GM23338 (cell line): ENCODE measurements at regions not wholly inside any gene's neighbourhood (a gene's known extent, or its start where the extent isn't known, plus 50 kb on each side); places are given as distances from the start of the nearest gene placed in this dataset.

Source experiments
- ATAC-seq: fragments of 200-7000 bp; cut with Tn5 transposase; 3 replicates; pipeline ENCODE4 v1.9.1; 2020
- DNase-seq: peaks from one replicate; pipeline ENCODE4 v3.0.0-alpha.2; 2015; ENCODE audit warnings: low spot score
- H2AFZ ChIP-seq: fragments of 200-600 bp; sonication (generic); 2 replicates; pipeline ENCODE4 v1.8.0; 2016; ENCODE audit warnings: antibody characterized with exemption, mild to moderate bottlenecking, moderate library complexity
- H3F3A ChIP-seq: fragments of 200-600 bp; sonication (generic); replicated peaks from 2 replicates; pipeline ENCODE4 v1.8.0; 2017; ENCODE audit warnings: antibody characterized with exemption, mixed run types, low read depth
- H3K27ac ChIP-seq: fragments of 200-600 bp; sonication (generic); 2 replicates; pipeline ENCODE4 v1.6.1; 2016; ENCODE audit warnings: low read depth
- H3K27me3 ChIP-seq: fragments of 200-600 bp; sonication (generic); 2 replicates; pipeline ENCODE4 v1.8.0; 2016; ENCODE audit warnings: mild to moderate bottlenecking, mixed run types, moderate library complexity; ENCODE audit not compliant: insufficient read depth
- H3K36me3 ChIP-seq: fragments of 200-600 bp; sonication (generic); 2 replicates; pipeline ENCODE4 v1.8.0; 2016; ENCODE audit warnings: mild to moderate bottlenecking; ENCODE audit not compliant: insufficient read depth
- H3K4me1 ChIP-seq: fragments of 200-600 bp; sonication (generic); 2 replicates; pipeline ENCODE4 v1.8.0; 2016; ENCODE audit warnings: mild to moderate bottlenecking, moderate library complexity; ENCODE audit not compliant: insufficient read depth
- H3K4me2 ChIP-seq: fragments of 200-600 bp; sonication (generic); 2 replicates; pipeline ENCODE4 v1.7.1; 2017; ENCODE audit warnings: mixed run types
- H3K4me3 ChIP-seq: fragments of 200-600 bp; sonication (generic); 2 replicates; pipeline ENCODE4 v1.6.1; 2016; ENCODE audit warnings: mixed run types
- H3K79me2 ChIP-seq: fragments of 200-600 bp; sonication (generic); replicated peaks from 2 replicates; pipeline ENCODE4 v1.8.0; 2017; ENCODE audit warnings: mild to moderate bottlenecking; ENCODE audit not compliant: insufficient read depth
- H3K9me2 ChIP-seq: fragments of 200-600 bp; sonication (generic); 2 replicates; pipeline ENCODE4 v1.8.0; 2017; ENCODE audit not compliant: insufficient read depth
- H4K20me1 ChIP-seq: fragments of 200-600 bp; sonication (generic); replicated peaks from 2 replicates; pipeline ENCODE4 v1.8.0; 2017; ENCODE audit warnings: mild to moderate bottlenecking; ENCODE audit not compliant: insufficient read depth
- H3K27ac Mint-ChIP-seq: 2 replicates; pipeline ENCODE4 v1.8.0; 2020; ENCODE audit warnings: inconsistent platforms, mild to moderate bottlenecking, moderate library complexity, mixed read lengths
- H3K27me3 Mint-ChIP-seq: 3 replicates; pipeline ENCODE4 v1.8.0; 2022; ENCODE audit warnings: low read depth, mild to moderate bottlenecking, moderate library complexity, mixed read lengths, inconsistent platforms; ENCODE audit not compliant: insufficient read depth, poor library complexity
- H3K36me3 Mint-ChIP-seq: 3 replicates; pipeline ENCODE4 v1.8.0; 2021; ENCODE audit warnings: low read depth, mild to moderate bottlenecking, inconsistent platforms, moderate library complexity, mixed read lengths
- H3K4me1 Mint-ChIP-seq: 3 replicates; pipeline ENCODE4 v1.8.0; 2020; ENCODE audit warnings: mild to moderate bottlenecking, inconsistent platforms, mixed read lengths
- H3K4me3 Mint-ChIP-seq: 3 replicates; pipeline ENCODE4 v1.8.0; 2021; ENCODE audit warnings: moderate library complexity, mild to moderate bottlenecking, inconsistent platforms, mixed read lengths
- H3K9me3 Mint-ChIP-seq: 3 replicates; pipeline ENCODE4 v1.8.0; 2020; ENCODE audit warnings: moderate library complexity, mild to moderate bottlenecking, inconsistent platforms, mixed read lengths
- CREB1 ChIP-seq: fragments of 250-450 bp; sonication (Bioruptor Pico); IDR thresholded peaks from 2 replicates; pipeline ENCODE4 v1.5.0; 2020; ENCODE audit warnings: low read depth, mild to moderate bottlenecking, moderate library complexity
- CTCF ChIP-seq, 2 experiments: fragments of 200-600 bp in 1 of 2; sonication (generic) in 1 of 2; conservative IDR thresholded peaks; 2 replicates each; pipeline versions ENCODE4 v1.5.1 to v1.6.1; 2016 to 2017; ENCODE audit warnings: antibody characterized with exemption in 2 of 2, low read depth in 2 of 2, mild to moderate bottlenecking in 2 of 2, moderate library complexity in 1 of 2
- ETS1 ChIP-seq: IDR thresholded peaks from 2 replicates; pipeline ENCODE4 v1.6.1; 2016; ENCODE audit warnings: antibody characterized with exemption
- EZH2 ChIP-seq: fragments of 200-600 bp; sonication (generic); IDR thresholded peaks from one replicate; pipeline ENCODE4 v1.8.0; 2017; ENCODE audit warnings: antibody characterized with exemption, mild to moderate bottlenecking, low read depth; ENCODE audit not compliant: unreplicated experiment
- EZH2phosphoT487 ChIP-seq: fragments of 200-600 bp; sonication (generic); IDR thresholded peaks from one replicate; pipeline ENCODE4 v1.8.1; 2018; ENCODE audit warnings: antibody characterized with exemption; ENCODE audit not compliant: unreplicated experiment
- JUNB ChIP-seq: IDR thresholded peaks from one replicate; pipeline ENCODE4 v1.6.1; 2016; ENCODE audit warnings: antibody characterized with exemption; ENCODE audit not compliant: unreplicated experiment
- NANOG ChIP-seq: IDR thresholded peaks from 2 replicates; pipeline ENCODE4 v1.6.1; 2016; ENCODE audit warnings: antibody characterized with exemption, borderline replicate concordance
- POLR2AphosphoS5 ChIP-seq: IDR thresholded peaks from 2 replicates; pipeline ENCODE4 v1.6.1; 2016; ENCODE audit warnings: antibody characterized with exemption, low read depth
- STAT1 ChIP-seq: IDR thresholded peaks from one replicate; pipeline ENCODE4 v1.6.1; 2016; ENCODE audit warnings: antibody characterized with exemption; ENCODE audit not compliant: unreplicated experiment
- ZNF331 ChIP-seq: fragments of 250-450 bp; sonication (Bioruptor Pico); IDR thresholded peaks from 2 replicates; pipeline ENCODE4 v1.5.0; 2020; ENCODE audit warnings: low read depth, mild to moderate bottlenecking, moderate library complexity
- ZNF462 ChIP-seq: fragments of 250-450 bp; sonication (Bioruptor Pico); IDR thresholded peaks from 2 replicates; pipeline ENCODE4 v1.5.0; 2020; ENCODE audit warnings: mild to moderate bottlenecking, moderate library complexity

GRCh38 chr9:18007621-18008020 is 428.8 kb downstream of the SH3GL2 start:
- ATAC-seq, result no peak
- no peak overlapping the region for H3K27ac Mint-ChIP-seq
- no peak overlapping the region for H3K4me3 Mint-ChIP-seq
- Histone ChIP-seq H2AFZ (no peak overlapping the region), H3K4me1 (no peaks in the 10 kb centered on the region), H3K27me3 (no peaks in the 10 kb centered on the region), H3K4me2 (no peak overlapping the region), H3K9me2 (no peaks in the 10 kb centered on the region), H3K36me3 (no peaks in the 10 kb centered on the region), H4K20me1 (no peaks in the 10 kb centered on the region), H3F3A (no peaks in the 10 kb centered on the region), H3K27ac (no peak overlapping the region), H3K4me3 (no peak overlapping the region), H3K79me2 (no peaks in the 10 kb centered on the region)
- H3K4me1 Mint-ChIP-seq, result no peaks in the 10 kb centered on the region
- no peak for TF ChIP-seq JUNB
- no peak for TF ChIP-seq STAT1
- no peak for TF ChIP-seq EZH2
- TF ChIP-seq CREB1, result no peak
- TF ChIP-seq POLR2AphosphoS5, result no peak
- TF ChIP-seq ETS1, result no peak
- no peaks in the 10 kb centered on the region for H3K36me3 Mint-ChIP-seq
- no peak for DNase-seq
- H3K27me3 Mint-ChIP-seq, result no peaks in the 10 kb centered on the region
- no peaks in the 10 kb centered on the region for H3K9me3 Mint-ChIP-seq

GRCh38 chr9:18009902-18010301 is 431.0 kb downstream of the SH3GL2 start:
- no peak for ATAC-seq
- H3K4me1 Mint-ChIP-seq, result no peaks in the 10 kb centered on the region
- no peak overlapping the region for H3K27ac Mint-ChIP-seq

More at GRCh38 chr9:18009902-18010301, 431.0 kb downstream of the SH3GL2 start:
- Mint-ChIP-seq H3K36me3 (no peaks in the 10 kb centered on the region), H3K27me3 (no peaks in the 10 kb centered on the region), H3K4me3 (no peak overlapping the region), H3K9me3 (no peaks in the 10 kb centered on the region)
- no peaks in the 10 kb centered on the region for H3K79me2 ChIP-seq
- no peaks in the 10 kb centered on the region for H4K20me1 ChIP-seq
- no peak overlapping the region for H3K27ac ChIP-seq
- no peak overlapping the region for H3K4me2 ChIP-seq
- H3K36me3 ChIP-seq, result no peaks in the 10 kb centered on the region
- H3K27me3 ChIP-seq, result no peaks in the 10 kb centered on the region
- no peak for DNase-seq
- no peak overlapping the region for H3K4me3 ChIP-seq
- no peaks in the 10 kb centered on the region for H3K4me1 ChIP-seq
- no peaks in the 10 kb centered on the region for H3F3A ChIP-seq
- no peak overlapping the region for H2AFZ ChIP-seq
- TF ChIP-seq ZNF462 (CRISPR knock-in tag) (no peak), ZNF331 (CRISPR knock-in tag) (no peak), EZH2 (no peak), NANOG (no peak), EZH2phosphoT487 (no peak), ETS1 (no peak), CREB1 (no peak), CTCF (conservative IDR thresholded peaks at IDR 0.05; ENCODE audit: low read depth in 2 of 2) (no peak), POLR2AphosphoS5 (no peak)
- H3K9me2 ChIP-seq, result no peaks in the 10 kb centered on the region
